ENCODE measurements at regions not wholly inside any gene's neighbourhood (a gene's known extent, or its start where the extent isn't known, plus 50 kb on each side); places are given as distances from the start of the nearest gene placed in this dataset.

DNA sequence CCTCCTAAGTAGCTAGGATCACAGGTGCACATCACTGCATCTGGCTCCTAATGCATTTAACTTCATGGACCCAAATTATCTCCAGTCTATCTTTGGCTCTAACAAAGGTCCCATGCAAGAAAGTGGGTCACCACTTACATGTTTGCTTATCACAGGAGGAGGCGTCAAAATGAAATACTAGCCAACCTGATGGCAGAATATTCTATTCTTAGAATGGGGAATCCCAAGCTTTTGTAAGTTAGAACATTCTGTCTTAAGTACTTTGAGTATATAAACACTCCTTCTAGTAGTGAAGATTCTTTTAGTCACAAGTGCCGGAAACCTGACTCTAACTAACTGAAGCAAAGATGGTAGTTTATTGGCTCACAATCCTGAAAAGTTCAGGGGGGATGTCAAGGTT lies 72.0 kb upstream of the ADAMTS9 start:
- TF ChIP-seq EZH2 (IDR thresholded peaks at IDR 0.05; ENCODE audit: insufficient read depth, poor library complexity, severe bottlenecking) (no peak), EZH2phosphoT487 (IDR thresholded peaks at IDR 0.05; ENCODE audit: insufficient read depth, low read depth) (no peak)
